GM21723 (cell line): ENCODE measurements at regions not wholly inside any gene's neighbourhood (a gene's known extent, or its start where the extent isn't known, plus 50 kb on each side); places are given as distances from the start of the nearest gene placed in this dataset.

Source experiments
- ATAC-seq: cut with Tn5 transposase; IDR thresholded peaks from one replicate; pipeline ENCODE4 v1.9.1; 2021; ENCODE audit warnings: mild to moderate bottlenecking, moderate library complexity; ENCODE audit not compliant: unreplicated experiment

DNA sequence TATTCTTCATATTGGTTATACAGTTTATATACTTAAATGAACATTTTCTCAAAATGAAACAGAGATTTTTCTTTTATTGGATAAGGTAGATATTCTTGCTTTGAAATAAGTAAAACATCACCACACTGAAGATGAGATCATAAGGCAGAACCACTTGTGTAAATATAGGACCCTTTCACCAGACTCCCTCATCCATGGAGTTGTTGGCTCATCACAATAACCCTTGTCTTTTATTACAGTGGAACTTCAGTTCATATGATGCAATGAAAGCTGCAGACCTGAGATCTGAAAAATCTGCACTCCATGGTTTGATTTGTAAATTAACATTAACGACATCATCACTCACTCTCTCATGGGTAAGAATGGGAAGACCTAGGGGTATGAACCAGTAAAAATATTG is 51.9 kb upstream of the DBX2 start:
- ATAC-seq: no peak

DNA sequence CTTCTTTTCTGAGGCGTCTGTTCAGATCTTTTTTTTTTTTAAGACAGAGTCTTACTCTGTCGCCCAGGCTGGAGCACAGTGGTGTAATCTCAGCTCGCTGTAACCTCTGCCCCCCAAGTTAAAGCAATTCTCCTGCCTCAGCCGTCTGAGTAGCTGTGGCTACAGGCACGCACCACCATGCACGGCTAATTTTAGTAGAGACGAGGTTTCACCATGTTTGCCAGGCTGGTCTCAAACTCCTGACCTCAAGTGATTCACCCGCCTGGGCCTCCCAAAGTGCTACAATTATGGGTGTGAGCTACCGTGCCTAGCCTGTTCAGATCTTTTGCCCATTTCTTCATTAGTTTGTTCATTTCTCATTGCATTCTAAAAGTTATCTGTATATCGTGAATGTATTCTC is 55.1 kb upstream of the DBX2 start:
- no peak for ATAC-seq

DNA sequence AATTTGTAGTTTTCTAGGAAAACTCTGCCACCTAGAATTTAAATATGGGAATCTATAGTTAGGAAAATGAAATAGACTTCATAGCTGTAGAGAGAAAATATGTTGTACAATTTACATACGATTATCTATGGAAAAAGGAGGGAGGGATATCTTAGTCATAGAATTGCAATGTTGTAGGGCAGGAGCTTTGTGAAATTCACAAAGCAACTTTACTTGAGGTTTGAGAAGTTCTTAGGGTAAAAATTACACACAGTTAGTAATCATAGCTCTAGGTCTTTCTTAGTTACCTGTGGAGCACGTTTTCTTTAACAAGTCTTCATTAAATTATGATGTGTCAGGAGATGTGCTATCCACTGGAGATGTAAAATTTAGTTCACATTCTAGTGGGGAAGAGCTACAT is 61.4 kb upstream of the DBX2 start:
- ATAC-seq: no peak

DNA sequence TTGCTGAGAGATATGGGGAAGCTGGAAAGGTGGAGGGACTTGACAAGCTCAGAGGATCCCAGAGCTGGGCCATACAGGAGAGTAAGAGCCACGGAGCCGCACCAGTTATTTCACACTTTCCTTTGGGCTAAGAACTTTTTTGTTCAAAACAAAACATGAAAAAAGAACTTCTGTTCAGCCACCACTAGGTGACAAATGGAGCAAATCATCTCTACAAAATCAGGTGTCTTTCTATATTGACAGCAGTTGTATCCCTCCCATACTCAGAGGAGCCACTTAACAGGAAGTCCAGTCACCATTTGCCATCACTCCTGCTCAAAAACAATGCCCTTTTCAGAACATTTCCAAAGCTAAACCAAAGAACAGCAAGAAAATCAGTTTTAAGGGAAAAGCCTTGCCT is 70.3 kb upstream of the DBX2 start:
- ATAC-seq: no peak

DNA sequence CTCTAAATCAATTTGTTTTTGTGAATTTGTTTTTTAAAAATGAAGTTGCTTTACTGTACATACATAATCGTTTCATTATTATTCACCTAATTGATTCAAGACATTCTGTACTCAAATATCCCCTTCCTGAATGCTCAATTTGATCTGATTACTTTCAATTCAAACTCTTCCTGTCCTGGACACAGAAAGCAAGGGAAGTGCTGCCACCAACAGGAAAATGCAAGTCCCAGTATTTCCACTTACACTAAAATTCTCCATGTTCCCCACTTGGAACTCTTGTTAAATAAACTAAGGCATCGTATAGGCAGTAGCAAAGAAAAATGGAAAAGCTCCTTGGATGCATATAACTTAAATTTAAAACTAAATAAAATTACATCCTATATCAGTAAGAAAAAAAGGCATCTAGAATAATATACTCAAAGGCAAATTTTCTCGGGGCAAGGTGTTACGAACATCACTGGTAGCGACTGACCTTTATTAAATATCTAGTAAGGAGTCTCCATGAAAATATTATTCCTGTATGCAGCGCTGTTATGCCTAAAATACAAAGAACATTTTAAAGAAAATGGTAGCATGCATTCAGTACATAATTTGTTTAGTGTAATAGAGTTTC is 72.0 kb upstream of the DBX2 start:
- ATAC-seq: no peak

DNA sequence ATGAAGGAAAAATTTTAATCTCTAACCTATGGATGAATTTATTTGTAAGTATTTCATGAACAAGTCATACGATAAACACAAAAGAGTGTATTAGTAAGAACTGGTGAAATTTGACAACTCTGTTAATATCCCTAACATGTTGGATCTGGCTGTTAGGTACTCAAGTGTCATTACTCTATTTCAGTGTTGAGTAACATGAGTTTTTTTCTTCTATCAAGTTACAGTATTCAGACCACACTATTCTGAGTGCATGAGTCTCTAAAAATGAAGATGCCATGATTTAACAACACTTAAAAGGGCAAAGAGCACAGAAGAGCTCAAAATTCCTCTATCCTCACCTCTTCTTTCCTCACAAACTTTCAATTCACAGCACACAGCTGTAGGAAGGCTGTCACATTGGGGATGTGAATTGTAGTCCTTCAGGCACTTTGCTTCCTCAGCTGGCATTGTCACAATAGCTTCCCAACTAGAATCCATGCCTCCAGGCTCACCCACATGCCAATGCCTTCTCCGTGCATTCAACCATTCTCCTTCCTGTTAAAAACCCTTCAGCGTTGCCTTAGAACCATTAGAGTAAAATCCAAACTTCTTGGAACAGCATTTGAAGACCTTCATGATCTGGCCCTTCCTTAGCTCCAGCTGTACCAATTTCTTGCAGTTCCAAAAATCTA is 73.7 kb upstream of the DBX2 start:
- no peak for ATAC-seq

DNA sequence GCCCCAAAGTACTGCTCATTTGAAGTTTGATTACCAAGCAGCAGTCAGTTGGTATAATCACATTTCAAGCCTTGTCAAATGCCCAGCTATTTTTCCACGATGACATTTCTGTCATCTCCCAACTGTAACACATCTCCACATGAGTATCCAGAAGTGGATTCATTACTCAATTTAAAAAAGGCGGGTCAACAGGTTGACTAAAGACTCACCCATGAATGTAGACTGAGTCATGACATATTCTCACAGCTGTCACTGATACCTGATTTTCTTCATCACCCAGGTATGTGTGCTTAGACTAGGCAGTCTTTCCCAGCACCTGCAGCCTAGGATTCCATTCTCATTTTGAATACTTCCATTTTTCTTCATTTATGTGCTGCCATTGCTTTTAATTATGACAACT is 75.1 kb upstream of the DBX2 start:
- no peak for ATAC-seq

DNA sequence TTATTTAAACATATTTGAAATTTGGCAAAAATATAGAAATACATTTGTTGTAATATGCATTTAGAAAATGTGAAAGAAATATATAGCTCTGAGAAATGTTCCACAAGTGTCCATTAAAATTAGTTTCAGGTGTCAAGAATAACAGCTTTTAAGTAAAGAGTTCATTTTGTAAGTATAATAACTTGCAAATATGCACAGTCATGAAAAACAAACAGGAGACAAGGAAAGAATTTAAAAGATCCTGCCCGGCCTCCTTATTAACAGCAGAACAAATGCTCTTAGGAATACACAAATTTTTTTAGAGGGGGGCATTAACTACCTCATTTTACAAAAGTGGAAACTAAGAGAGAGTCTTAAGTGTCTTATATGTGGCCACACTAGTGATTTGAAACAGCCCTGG is 77.7 kb upstream of the DBX2 start:
- ATAC-seq: no peak

DNA sequence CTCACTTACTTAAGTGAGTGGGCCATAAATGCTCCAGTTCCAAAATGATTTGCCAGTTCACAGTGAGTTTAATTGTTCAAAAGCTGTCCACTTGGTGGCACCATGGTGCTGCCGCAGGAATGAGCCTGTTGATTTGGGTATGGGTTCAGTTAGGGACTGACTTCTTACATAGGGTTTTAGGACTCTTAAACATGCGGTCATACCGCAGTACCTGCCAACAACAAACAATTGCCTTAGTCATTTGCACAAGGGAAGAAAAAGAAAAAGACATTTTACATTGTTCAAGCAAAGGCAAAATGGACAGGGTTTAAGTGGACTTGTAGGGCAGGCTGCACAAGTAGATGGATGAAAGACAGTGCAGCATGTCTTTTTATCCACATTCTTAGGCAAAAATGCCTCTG is 80.0 kb upstream of the DBX2 start:
- peak; percentile 83 for ATAC-seq

DNA sequence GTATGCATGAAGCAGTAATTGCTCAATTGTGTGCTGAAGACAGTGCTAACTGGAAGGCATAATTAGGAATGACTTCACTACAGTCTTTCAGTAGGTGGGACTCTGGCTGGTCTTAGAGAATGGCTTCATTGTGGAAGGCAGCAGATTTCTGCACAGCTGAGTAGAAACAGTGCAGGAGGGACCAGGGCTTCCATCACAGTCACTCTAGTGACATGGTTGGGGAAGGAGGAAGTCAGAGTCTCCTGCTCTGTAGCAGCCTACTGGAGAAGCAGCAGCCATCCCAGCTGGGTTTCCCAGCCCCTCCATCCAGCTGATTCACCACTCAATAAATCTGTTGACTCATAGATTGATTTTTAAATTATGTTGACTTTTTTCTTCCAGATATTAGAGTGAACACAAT is 80.6 kb upstream of the DBX2 start:
- ATAC-seq: no peak

DNA sequence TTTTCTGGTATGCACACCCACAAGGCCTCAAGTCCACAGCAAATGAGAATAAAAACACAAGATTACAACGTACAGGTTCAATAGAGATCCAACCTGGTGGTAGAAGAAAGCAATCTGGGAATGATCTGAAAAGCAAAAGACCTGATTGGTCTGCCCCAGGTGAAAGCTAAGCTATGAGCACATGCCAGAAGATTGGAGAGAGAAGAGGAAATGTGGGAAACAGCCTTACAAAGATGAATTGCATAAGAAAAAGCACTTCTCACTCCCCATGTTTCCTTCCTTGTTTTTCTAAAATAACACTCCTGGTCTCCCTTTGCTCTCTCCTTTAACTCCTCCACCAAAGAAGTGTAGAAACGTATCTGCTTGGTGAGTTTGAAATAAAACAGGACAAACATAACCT is 77.3 kb upstream of the ANO6 start:
- no peak for ATAC-seq

DNA sequence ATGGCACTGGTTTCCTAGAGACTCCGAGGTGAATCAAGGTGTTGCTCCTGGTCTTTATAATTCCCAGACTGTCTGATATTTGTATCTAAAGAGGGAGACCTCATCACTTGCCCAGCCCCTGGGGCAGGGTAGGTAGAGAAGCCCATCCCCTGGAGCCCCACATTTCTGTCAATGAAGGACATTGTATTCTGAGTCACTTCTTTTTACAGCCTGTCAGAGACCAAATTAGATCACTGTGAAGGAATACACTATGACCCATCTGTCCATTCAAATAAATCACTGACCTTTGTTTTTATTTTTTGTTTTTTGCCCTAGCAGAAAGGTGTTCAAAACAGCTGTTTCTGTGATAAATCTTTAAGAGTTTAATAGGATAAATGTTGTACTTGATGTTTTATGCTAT is 67.9 kb upstream of the ANO6 start:
- ATAC-seq: no peak

DNA sequence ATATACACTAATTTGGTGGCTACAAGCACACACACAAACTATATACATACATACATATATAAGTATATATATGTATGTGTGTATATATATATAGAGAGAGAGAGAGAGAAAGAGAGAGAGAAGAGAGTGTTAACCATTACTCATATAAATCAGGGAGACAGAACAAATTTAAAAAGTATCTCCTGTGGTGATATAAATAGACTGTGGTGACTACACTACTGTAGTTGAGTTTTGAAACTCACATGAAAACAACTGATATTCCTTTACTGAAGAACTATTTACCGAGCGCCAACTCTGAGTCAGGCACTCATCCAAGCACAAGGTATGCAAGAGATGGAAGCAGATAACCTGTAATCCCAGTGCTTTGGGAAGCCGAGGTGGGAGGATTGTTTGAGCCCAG is 67.3 kb upstream of the ANO6 start:
- no peak for ATAC-seq

DNA sequence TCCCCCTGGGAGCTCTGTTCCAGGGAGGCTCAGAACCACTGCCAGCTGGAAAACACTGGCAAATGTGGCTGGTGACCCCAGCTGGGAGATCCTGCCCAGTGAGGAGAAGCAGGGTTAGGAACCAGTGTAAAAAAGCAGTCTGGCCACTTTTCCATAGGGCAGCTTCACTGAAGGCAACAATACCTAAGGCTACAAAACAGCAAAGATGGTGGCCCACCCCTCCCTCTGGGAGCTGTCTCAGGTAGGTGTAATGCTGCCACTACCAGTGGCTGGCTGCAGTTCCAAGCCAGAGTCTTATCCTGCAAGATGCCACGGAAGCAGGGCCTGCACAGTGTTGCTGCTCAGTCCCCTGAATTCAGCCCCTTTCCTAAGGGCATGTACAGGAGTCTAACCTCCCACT is 50.6 kb upstream of the ANO6 start:
- no peak for ATAC-seq

DNA sequence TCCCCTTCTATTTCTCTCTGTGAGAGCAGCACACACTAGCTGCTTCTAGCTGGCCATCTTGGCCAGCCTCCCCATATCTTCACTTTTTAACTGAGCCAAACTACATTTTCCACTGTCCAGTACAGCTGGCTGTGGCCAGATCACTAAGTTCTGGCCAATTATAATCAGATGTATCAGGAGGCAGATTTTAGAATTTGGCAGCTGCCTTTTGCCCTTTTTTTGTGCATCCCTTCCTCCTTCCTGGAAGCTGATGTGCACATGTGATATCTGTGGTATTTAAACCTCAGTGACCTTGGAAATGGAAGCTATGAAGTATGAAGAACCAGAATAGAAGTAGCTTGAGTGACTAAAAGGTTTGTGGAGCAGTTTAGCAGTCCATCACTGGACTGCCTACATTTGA is 49.8 kb upstream of the ANO6 start:
- ATAC-seq: no peak
